GM23338 (cell line): ENCODE measurements at regions not wholly inside any gene's neighbourhood (a gene's known extent, or its start where the extent isn't known, plus 50 kb on each side); places are given as distances from the start of the nearest gene placed in this dataset.

Experiments
- ATAC-seq: fragments of 200-7000 bp; cut with Tn5 transposase; 3 replicates; pipeline ENCODE4 v1.9.1; 2020
- DNase-seq: peaks from one replicate; pipeline ENCODE4 v3.0.0-alpha.2; 2015; ENCODE audit warnings: low spot score
- H2AFZ ChIP-seq: fragments of 200-600 bp; sonication (generic); 2 replicates; pipeline ENCODE4 v1.8.0; 2016; ENCODE audit warnings: antibody characterized with exemption, mild to moderate bottlenecking, moderate library complexity
- H3F3A ChIP-seq: fragments of 200-600 bp; sonication (generic); replicated peaks from 2 replicates; pipeline ENCODE4 v1.8.0; 2017; ENCODE audit warnings: antibody characterized with exemption, mixed run types, low read depth
- H3K27ac ChIP-seq: fragments of 200-600 bp; sonication (generic); 2 replicates; pipeline ENCODE4 v1.6.1; 2016; ENCODE audit warnings: low read depth
- H3K27me3 ChIP-seq: fragments of 200-600 bp; sonication (generic); 2 replicates; pipeline ENCODE4 v1.8.0; 2016; ENCODE audit warnings: mild to moderate bottlenecking, mixed run types, moderate library complexity; ENCODE audit not compliant: insufficient read depth
- H3K36me3 ChIP-seq: fragments of 200-600 bp; sonication (generic); 2 replicates; pipeline ENCODE4 v1.8.0; 2016; ENCODE audit warnings: mild to moderate bottlenecking; ENCODE audit not compliant: insufficient read depth
- H3K4me1 ChIP-seq: fragments of 200-600 bp; sonication (generic); 2 replicates; pipeline ENCODE4 v1.8.0; 2016; ENCODE audit warnings: mild to moderate bottlenecking, moderate library complexity; ENCODE audit not compliant: insufficient read depth
- H3K4me2 ChIP-seq: fragments of 200-600 bp; sonication (generic); 2 replicates; pipeline ENCODE4 v1.7.1; 2017; ENCODE audit warnings: mixed run types
- H3K4me3 ChIP-seq: fragments of 200-600 bp; sonication (generic); 2 replicates; pipeline ENCODE4 v1.6.1; 2016; ENCODE audit warnings: mixed run types
- H3K79me2 ChIP-seq: fragments of 200-600 bp; sonication (generic); replicated peaks from 2 replicates; pipeline ENCODE4 v1.8.0; 2017; ENCODE audit warnings: mild to moderate bottlenecking; ENCODE audit not compliant: insufficient read depth
- H3K9me2 ChIP-seq: fragments of 200-600 bp; sonication (generic); 2 replicates; pipeline ENCODE4 v1.8.0; 2017; ENCODE audit not compliant: insufficient read depth
- H4K20me1 ChIP-seq: fragments of 200-600 bp; sonication (generic); replicated peaks from 2 replicates; pipeline ENCODE4 v1.8.0; 2017; ENCODE audit warnings: mild to moderate bottlenecking; ENCODE audit not compliant: insufficient read depth
- H3K27ac Mint-ChIP-seq: 2 replicates; pipeline ENCODE4 v1.8.0; 2020; ENCODE audit warnings: inconsistent platforms, mild to moderate bottlenecking, moderate library complexity, mixed read lengths
- H3K27me3 Mint-ChIP-seq: 3 replicates; pipeline ENCODE4 v1.8.0; 2022; ENCODE audit warnings: low read depth, mild to moderate bottlenecking, moderate library complexity, mixed read lengths, inconsistent platforms; ENCODE audit not compliant: insufficient read depth, poor library complexity
- H3K36me3 Mint-ChIP-seq: 3 replicates; pipeline ENCODE4 v1.8.0; 2021; ENCODE audit warnings: low read depth, mild to moderate bottlenecking, inconsistent platforms, moderate library complexity, mixed read lengths
- H3K4me1 Mint-ChIP-seq: 3 replicates; pipeline ENCODE4 v1.8.0; 2020; ENCODE audit warnings: mild to moderate bottlenecking, inconsistent platforms, mixed read lengths
- H3K4me3 Mint-ChIP-seq: 3 replicates; pipeline ENCODE4 v1.8.0; 2021; ENCODE audit warnings: moderate library complexity, mild to moderate bottlenecking, inconsistent platforms, mixed read lengths
- H3K9me3 Mint-ChIP-seq: 3 replicates; pipeline ENCODE4 v1.8.0; 2020; ENCODE audit warnings: moderate library complexity, mild to moderate bottlenecking, inconsistent platforms, mixed read lengths
- ETS1 ChIP-seq: IDR thresholded peaks from 2 replicates; pipeline ENCODE4 v1.6.1; 2016; ENCODE audit warnings: antibody characterized with exemption
- EZH2 ChIP-seq: fragments of 200-600 bp; sonication (generic); IDR thresholded peaks from one replicate; pipeline ENCODE4 v1.8.0; 2017; ENCODE audit warnings: antibody characterized with exemption, mild to moderate bottlenecking, low read depth; ENCODE audit not compliant: unreplicated experiment
- EZH2phosphoT487 ChIP-seq: fragments of 200-600 bp; sonication (generic); IDR thresholded peaks from one replicate; pipeline ENCODE4 v1.8.1; 2018; ENCODE audit warnings: antibody characterized with exemption; ENCODE audit not compliant: unreplicated experiment
- JUNB ChIP-seq: IDR thresholded peaks from one replicate; pipeline ENCODE4 v1.6.1; 2016; ENCODE audit warnings: antibody characterized with exemption; ENCODE audit not compliant: unreplicated experiment
- NANOG ChIP-seq: IDR thresholded peaks from 2 replicates; pipeline ENCODE4 v1.6.1; 2016; ENCODE audit warnings: antibody characterized with exemption, borderline replicate concordance
- POLR2AphosphoS5 ChIP-seq: IDR thresholded peaks from 2 replicates; pipeline ENCODE4 v1.6.1; 2016; ENCODE audit warnings: antibody characterized with exemption, low read depth
- ZNF114 ChIP-seq: fragments of 250-450 bp; sonication (Bioruptor Pico); IDR thresholded peaks from 2 replicates; pipeline ENCODE4 v1.5.0; 2020; ENCODE audit warnings: mild to moderate bottlenecking, moderate library complexity
- TF ChIP-seq, protein P1 (sequence below): IDR thresholded peaks from one replicate; pipeline ENCODE4 v1.6.1; 2018; ENCODE audit warnings: antibody characterized with exemption; ENCODE audit not compliant: unreplicated experiment
- TF ChIP-seq, protein P2 (sequence below): fragments of 250-450 bp; sonication (Bioruptor Pico); IDR thresholded peaks from 2 replicates; pipeline ENCODE4 v1.5.0; 2020; ENCODE audit warnings: mild to moderate bottlenecking, moderate library complexity

DNA sequence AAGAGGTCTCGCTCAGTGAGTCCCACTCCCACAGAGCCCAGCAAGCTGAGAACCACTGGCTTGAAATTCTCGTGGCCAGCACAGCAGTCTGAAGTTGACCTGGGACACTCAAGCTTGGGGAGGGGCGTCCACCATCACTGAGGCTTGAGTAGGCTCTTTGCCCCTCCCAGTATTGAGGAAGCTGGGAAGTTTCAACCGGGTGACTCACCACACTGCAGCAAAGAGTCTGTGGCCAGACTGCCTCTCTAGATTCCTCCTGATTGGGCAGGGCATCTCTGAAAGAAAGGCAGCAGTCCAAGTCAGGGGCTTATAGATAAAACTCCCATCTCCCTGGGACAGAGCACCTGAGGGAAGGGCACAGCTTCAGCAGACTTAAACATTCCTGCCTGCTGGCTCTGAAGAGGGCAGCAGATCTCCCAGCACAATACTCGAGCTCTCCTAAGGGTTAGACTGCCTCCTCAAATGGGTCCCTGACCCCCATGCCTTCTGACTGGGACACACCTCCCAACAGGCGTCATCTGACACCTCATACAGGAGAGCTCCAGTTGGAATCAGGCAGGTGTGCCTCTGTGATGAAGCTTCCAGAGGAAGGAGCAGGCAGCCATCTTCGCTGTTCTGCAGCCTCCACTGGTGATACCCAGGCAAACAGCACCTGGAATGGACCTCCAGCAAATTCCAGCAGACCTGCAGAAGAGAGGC is 970.9 kb upstream of the LRRN3 start:
- DNase-seq (no peak), ATAC-seq (no peak)
- TF ChIP-seq ZNF114 (CRISPR knock-in tag) (no peak), ETS1 (no peak), EZH2 (no peak), JUNB (no peak), EZH2phosphoT487 (no peak), POLR2AphosphoS5 (no peak), NANOG (no peak)
- TF ChIP-seq, protein P1, sequence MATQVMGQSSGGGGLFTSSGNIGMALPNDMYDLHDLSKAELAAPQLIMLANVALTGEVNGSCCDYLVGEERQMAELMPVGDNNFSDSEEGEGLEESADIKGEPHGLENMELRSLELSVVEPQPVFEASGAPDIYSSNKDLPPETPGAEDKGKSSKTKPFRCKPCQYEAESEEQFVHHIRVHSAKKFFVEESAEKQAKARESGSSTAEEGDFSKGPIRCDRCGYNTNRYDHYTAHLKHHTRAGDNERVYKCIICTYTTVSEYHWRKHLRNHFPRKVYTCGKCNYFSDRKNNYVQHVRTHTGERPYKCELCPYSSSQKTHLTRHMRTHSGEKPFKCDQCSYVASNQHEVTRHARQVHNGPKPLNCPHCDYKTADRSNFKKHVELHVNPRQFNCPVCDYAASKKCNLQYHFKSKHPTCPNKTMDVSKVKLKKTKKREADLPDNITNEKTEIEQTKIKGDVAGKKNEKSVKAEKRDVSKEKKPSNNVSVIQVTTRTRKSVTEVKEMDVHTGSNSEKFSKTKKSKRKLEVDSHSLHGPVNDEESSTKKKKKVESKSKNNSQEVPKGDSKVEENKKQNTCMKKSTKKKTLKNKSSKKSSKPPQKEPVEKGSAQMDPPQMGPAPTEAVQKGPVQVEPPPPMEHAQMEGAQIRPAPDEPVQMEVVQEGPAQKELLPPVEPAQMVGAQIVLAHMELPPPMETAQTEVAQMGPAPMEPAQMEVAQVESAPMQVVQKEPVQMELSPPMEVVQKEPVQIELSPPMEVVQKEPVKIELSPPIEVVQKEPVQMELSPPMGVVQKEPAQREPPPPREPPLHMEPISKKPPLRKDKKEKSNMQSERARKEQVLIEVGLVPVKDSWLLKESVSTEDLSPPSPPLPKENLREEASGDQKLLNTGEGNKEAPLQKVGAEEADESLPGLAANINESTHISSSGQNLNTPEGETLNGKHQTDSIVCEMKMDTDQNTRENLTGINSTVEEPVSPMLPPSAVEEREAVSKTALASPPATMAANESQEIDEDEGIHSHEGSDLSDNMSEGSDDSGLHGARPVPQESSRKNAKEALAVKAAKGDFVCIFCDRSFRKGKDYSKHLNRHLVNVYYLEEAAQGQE: no peak
- TF ChIP-seq, protein P2, sequence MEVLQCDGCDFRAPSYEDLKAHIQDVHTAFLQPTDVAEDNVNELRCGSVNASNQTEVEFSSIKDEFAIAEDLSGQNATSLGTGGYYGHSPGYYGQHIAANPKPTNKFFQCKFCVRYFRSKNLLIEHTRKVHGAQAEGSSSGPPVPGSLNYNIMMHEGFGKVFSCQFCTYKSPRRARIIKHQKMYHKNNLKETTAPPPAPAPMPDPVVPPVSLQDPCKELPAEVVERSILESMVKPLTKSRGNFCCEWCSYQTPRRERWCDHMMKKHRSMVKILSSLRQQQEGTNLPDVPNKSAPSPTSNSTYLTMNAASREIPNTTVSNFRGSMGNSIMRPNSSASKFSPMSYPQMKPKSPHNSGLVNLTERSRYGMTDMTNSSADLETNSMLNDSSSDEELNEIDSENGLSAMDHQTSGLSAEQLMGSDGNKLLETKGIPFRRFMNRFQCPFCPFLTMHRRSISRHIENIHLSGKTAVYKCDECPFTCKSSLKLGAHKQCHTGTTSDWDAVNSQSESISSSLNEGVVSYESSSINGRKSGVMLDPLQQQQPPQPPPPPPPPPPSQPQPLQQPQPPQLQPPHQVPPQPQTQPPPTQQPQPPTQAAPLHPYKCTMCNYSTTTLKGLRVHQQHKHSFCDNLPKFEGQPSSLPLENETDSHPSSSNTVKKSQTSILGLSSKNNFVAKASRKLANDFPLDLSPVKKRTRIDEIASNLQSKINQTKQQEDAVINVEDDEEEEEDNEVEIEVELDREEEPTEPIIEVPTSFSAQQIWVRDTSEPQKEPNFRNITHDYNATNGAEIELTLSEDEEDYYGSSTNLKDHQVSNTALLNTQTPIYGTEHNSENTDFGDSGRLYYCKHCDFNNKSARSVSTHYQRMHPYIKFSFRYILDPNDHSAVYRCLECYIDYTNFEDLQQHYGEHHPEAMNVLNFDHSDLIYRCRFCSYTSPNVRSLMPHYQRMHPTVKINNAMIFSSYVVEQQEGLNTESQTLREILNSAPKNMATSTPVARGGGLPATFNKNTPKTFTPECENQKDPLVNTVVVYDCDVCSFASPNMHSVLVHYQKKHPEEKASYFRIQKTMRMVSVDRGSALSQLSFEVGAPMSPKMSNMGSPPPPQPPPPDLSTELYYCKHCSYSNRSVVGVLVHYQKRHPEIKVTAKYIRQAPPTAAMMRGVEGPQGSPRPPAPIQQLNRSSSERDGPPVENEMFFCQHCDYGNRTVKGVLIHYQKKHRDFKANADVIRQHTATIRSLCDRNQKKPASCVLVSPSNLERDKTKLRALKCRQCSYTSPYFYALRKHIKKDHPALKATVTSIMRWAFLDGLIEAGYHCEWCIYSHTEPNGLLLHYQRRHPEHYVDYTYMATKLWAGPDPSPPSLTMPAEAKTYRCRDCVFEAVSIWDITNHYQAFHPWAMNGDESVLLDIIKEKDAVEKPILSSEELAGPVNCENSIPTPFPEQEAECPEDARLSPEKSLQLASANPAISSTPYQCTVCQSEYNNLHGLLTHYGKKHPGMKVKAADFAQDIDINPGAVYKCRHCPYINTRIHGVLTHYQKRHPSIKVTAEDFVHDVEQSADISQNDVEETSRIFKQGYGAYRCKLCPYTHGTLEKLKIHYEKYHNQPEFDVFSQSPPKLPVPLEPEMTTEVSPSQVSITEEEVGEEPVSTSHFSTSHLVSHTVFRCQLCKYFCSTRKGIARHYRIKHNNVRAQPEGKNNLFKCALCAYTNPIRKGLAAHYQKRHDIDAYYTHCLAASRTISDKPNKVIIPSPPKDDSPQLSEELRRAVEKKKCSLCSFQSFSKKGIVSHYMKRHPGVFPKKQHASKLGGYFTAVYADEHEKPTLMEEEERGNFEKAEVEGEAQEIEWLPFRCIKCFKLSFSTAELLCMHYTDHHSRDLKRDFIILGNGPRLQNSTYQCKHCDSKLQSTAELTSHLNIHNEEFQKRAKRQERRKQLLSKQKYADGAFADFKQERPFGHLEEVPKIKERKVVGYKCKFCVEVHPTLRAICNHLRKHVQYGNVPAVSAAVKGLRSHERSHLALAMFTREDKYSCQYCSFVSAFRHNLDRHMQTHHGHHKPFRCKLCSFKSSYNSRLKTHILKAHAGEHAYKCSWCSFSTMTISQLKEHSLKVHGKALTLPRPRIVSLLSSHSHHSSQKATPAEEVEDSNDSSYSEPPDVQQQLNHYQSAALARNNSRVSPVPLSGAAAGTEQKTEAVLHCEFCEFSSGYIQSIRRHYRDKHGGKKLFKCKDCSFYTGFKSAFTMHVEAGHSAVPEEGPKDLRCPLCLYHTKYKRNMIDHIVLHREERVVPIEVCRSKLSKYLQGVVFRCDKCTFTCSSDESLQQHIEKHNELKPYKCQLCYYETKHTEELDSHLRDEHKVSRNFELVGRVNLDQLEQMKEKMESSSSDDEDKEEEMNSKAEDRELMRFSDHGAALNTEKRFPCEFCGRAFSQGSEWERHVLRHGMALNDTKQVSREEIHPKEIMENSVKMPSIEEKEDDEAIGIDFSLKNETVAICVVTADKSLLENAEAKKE (CRISPR knock-in tag): no peak
- H3K27me3 Mint-ChIP-seq: no peaks in the 10 kb centered on the region
- H3F3A ChIP-seq: no peaks in the 10 kb centered on the region
- no peak overlapping the region for H3K4me3 Mint-ChIP-seq
- H3K36me3 ChIP-seq: no peaks in the 10 kb centered on the region
- H3K9me2 ChIP-seq: 0 out of 2 replicates have a peak, but pooled peaks cover 5% of the 10 kb centered on the region
- no peak overlapping the region for H2AFZ ChIP-seq
- no peak overlapping the region for H3K27ac Mint-ChIP-seq
- no peaks in the 10 kb centered on the region for H4K20me1 ChIP-seq
- H3K36me3 Mint-ChIP-seq: peaks cover 28% of the 10 kb centered on the region; the same call in 2 of the 3 replicates
- H3K4me1 Mint-ChIP-seq: no peaks in the 10 kb centered on the region
- no peak overlapping the region for H3K27ac ChIP-seq
- no peak overlapping the region for H3K4me3 ChIP-seq
- H3K27me3 ChIP-seq: no peaks in the 10 kb centered on the region
- no peaks in the 10 kb centered on the region for H3K4me1 ChIP-seq
- no peaks in the 10 kb centered on the region for H3K79me2 ChIP-seq
- H3K4me2 ChIP-seq: no peak overlapping the region
- H3K9me3 Mint-ChIP-seq: peaks cover 34% of the 10 kb centered on the region
